ENCODE measurements at regions not wholly inside any gene's neighbourhood (a gene's known extent, or its start where the extent isn't known, plus 50 kb on each side); places are given as distances from the start of the nearest gene placed in this dataset.

- TF ChIP-seq POLR2AphosphoS5 (IDR thresholded peaks at IDR 0.05; ENCODE audit: low read depth, low read length) (no peak), REST (IDR thresholded peaks at IDR 0.05; ENCODE audit: insufficient read depth in 1 of 2, low read depth in 2 of 2, low read length in 2 of 2) (no peak), SIN3A (IDR thresholded peaks at IDR 0.05; ENCODE audit: borderline replicate concordance, insufficient read depth, low read length) (no peak), TAF1 (IDR thresholded peaks at IDR 0.05; ENCODE audit: borderline replicate concordance, insufficient read depth, low read length) (no peak), FOXP2 (optimal IDR thresholded peaks at IDR 0.05; ENCODE audit: borderline replicate concordance, extremely low read depth, extremely low read length, insufficient read depth) (no peak)
Measured at GRCh38 chr4:18250564-18250963, 229.0 kb upstream of the LCORL start.

DNA sequence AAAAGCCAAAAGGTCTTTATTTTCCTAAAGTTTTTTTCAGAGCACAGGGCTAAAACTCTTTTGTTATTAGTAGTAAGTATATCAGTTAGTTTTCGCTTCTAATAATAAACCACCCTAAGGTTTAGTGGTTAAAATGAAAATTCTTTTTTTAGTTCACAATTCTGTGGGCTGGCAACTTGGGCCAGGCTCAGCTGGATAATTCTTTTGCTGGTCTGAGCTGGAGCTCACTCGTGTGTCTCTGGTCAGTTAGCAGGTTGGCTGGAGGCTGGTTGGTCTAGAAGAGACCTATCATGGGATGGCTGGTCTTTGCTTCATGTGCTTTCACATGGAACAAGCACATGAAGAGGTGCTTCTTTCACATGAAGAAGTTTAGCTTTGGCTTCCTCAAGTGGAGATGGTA, 227.1 kb upstream of the LCORL start:
- TF ChIP-seq FOXP2 (optimal IDR thresholded peaks at IDR 0.05; ENCODE audit: borderline replicate concordance, extremely low read depth, extremely low read length, insufficient read depth) (no peak), REST (IDR thresholded peaks at IDR 0.05; ENCODE audit: insufficient read depth in 1 of 2, low read depth in 2 of 2, low read length in 2 of 2) (no peak), SIN3A (IDR thresholded peaks at IDR 0.05; ENCODE audit: borderline replicate concordance, insufficient read depth, low read length) (no peak), TAF1 (IDR thresholded peaks at IDR 0.05; ENCODE audit: borderline replicate concordance, insufficient read depth, low read length) (no peak), POLR2AphosphoS5 (IDR thresholded peaks at IDR 0.05; ENCODE audit: low read depth, low read length) (no peak)

DNA sequence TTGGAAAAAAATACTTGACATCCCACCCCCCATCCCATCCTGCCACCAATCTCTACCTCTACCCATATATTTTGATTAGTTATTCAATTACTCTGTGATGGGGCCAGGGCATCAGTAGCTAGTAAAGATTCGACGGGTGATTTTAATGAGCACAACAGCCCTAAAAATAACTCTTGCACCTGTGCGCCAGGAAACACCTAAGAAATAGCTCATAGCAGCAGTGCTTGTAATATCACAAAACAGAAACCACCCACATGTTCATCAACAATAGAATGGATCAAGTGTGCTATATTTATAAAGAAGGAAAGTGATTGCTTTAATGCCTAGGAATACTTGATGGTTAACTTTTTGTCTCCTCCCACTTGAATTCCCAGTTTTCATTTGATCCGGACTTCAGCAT, 225.6 kb upstream of the LCORL start:
- no peak for TF ChIP-seq REST (IDR thresholded peaks at IDR 0.05; ENCODE audit: insufficient read depth in 1 of 2, low read depth in 2 of 2, low read length in 2 of 2)
- no peak for TF ChIP-seq FOXP2 (optimal IDR thresholded peaks at IDR 0.05; ENCODE audit: borderline replicate concordance, extremely low read depth, extremely low read length, insufficient read depth)
- TF ChIP-seq POLR2AphosphoS5 (IDR thresholded peaks at IDR 0.05; ENCODE audit: low read depth, low read length) = no peak
- TF ChIP-seq TAF1 (IDR thresholded peaks at IDR 0.05; ENCODE audit: borderline replicate concordance, insufficient read depth, low read length) = no peak
- no peak for TF ChIP-seq SIN3A (IDR thresholded peaks at IDR 0.05; ENCODE audit: borderline replicate concordance, insufficient read depth, low read length)

- TF ChIP-seq FOXP2 (optimal IDR thresholded peaks at IDR 0.05; ENCODE audit: borderline replicate concordance, extremely low read depth, extremely low read length, insufficient read depth) = no peak
- no peak for TF ChIP-seq TAF1 (IDR thresholded peaks at IDR 0.05; ENCODE audit: borderline replicate concordance, insufficient read depth, low read length)
- no peak for TF ChIP-seq SIN3A (IDR thresholded peaks at IDR 0.05; ENCODE audit: borderline replicate concordance, insufficient read depth, low read length)
- TF ChIP-seq REST (IDR thresholded peaks at IDR 0.05; ENCODE audit: insufficient read depth in 1 of 2, low read depth in 2 of 2, low read length in 2 of 2) = no peak
- TF ChIP-seq POLR2AphosphoS5 (IDR thresholded peaks at IDR 0.05; ENCODE audit: low read depth, low read length) = no peak
Measured at GRCh38 chr4:18242919-18243693, 221.6 kb upstream of the LCORL start.

Data from PFSK-1 (cell line).